BLaER1 (cell line): ENCODE measurements at regions not wholly inside any gene's neighbourhood (a gene's known extent, or its start where the extent isn't known, plus 50 kb on each side); places are given as distances from the start of the nearest gene placed in this dataset.
A peak's percentile ranks its signal among the peaks of the same experiment; 100 is the strongest.

ENCODE experiments used
- H3K27ac ChIP-seq: shearing (Covaris generic); formaldehyde crosslinking; 2 replicates; pipeline ENCODE4 v1.8.1; 2022
- H3K27me3 ChIP-seq: shearing (Covaris generic); formaldehyde crosslinking; 2 replicates; pipeline ENCODE4 v1.8.1; 2022
- H3K36me3 ChIP-seq: shearing (Covaris generic); formaldehyde crosslinking; 2 replicates; pipeline ENCODE4 v1.8.1; 2022
- H3K4me1 ChIP-seq: shearing (Covaris generic); formaldehyde crosslinking; 2 replicates; pipeline ENCODE4 v1.8.1; 2022
- H3K4me2 ChIP-seq: shearing (Covaris generic); formaldehyde crosslinking; 2 replicates; pipeline ENCODE4 v1.8.1; 2022
- H3K4me3 ChIP-seq: shearing (Covaris generic); formaldehyde crosslinking; 2 replicates; pipeline ENCODE4 v1.8.1; 2022
- H3K9ac ChIP-seq: shearing (Covaris generic); formaldehyde crosslinking; 2 replicates; pipeline ENCODE4 v1.8.1; 2022
- H3K9me3 ChIP-seq: shearing (Covaris generic); formaldehyde crosslinking; 2 replicates; pipeline ENCODE4 v1.8.1; 2022
- H4K20me1 ChIP-seq: shearing (Covaris generic); formaldehyde crosslinking; 2 replicates; pipeline ENCODE4 v1.8.1; 2022
- Cebpa-rat ChIP-seq: shearing (Covaris generic); IDR thresholded peaks from 2 replicates; pipeline ENCODE4 v1.8.1; 2022

- Histone ChIP-seq H3K4me1 (no peaks in the 10 kb centered on the region), H3K4me3 (no peak overlapping the region), H3K27ac (no peak overlapping the region), H3K9me3 (peaks cover 11% of the 10 kb centered on the region), H3K4me2 (no peak overlapping the region), H4K20me1 (no peaks in the 10 kb centered on the region), H3K9ac (no peak overlapping the region), H3K36me3 (no peaks in the 10 kb centered on the region), H3K27me3 (no peaks in the 10 kb centered on the region)
- no peak for TF ChIP-seq Cebpa-rat
These were observed 110.3 kb upstream of the ZNF608 start for GRCh38 chr5:124856726-124857125.

GRCh38 chr5:124858612-124859011, 112.2 kb upstream of the ZNF608 start:
- Histone ChIP-seq H3K4me3 (no peak overlapping the region), H3K36me3 (no peaks in the 10 kb centered on the region), H3K9ac (no peak overlapping the region), H3K4me2 (no peak overlapping the region), H3K27me3 (no peaks in the 10 kb centered on the region), H4K20me1 (no peaks in the 10 kb centered on the region), H3K9me3 (peaks cover 20% of the 10 kb centered on the region), H3K27ac (no peak overlapping the region), H3K4me1 (no peaks in the 10 kb centered on the region)
- TF ChIP-seq Cebpa-rat: no peak

- Histone ChIP-seq H3K4me3 (no peak overlapping the region), H3K4me1 (no peaks in the 10 kb centered on the region), H3K9ac (no peak overlapping the region), H3K27me3 (no peaks in the 10 kb centered on the region), H3K4me2 (no peak overlapping the region), H3K9me3 (peaks cover 20% of the 10 kb centered on the region), H3K36me3 (no peaks in the 10 kb centered on the region), H3K27ac (no peak overlapping the region), H4K20me1 (no peaks in the 10 kb centered on the region)
- TF ChIP-seq Cebpa-rat: no peak
These were observed 112.6 kb upstream of the ZNF608 start for GRCh38 chr5:124859027-124859426.

- Histone ChIP-seq H3K9ac (no peak overlapping the region), H3K27ac (no peak overlapping the region), H4K20me1 (no peaks in the 10 kb centered on the region), H3K27me3 (no peaks in the 10 kb centered on the region), H3K9me3 (peaks cover 21% of the 10 kb centered on the region), H3K36me3 (no peaks in the 10 kb centered on the region), H3K4me2 (no peak overlapping the region), H3K4me1 (no peaks in the 10 kb centered on the region), H3K4me3 (no peak overlapping the region)
- no peak for TF ChIP-seq Cebpa-rat
These were observed 113.3 kb upstream of the ZNF608 start for GRCh38 chr5:124859556-124860290.

- H3K4me2 ChIP-seq: no peak overlapping the region
- H3K9me3 ChIP-seq: peaks cover 21% of the 10 kb centered on the region
- H3K36me3 ChIP-seq: no peaks in the 10 kb centered on the region
- no peaks in the 10 kb centered on the region for H4K20me1 ChIP-seq
- H3K9ac ChIP-seq: no peak overlapping the region
- H3K27ac ChIP-seq: no peak overlapping the region
- H3K27me3 ChIP-seq: no peaks in the 10 kb centered on the region
- TF ChIP-seq Cebpa-rat: no peak
- no peaks in the 10 kb centered on the region for H3K4me1 ChIP-seq
- H3K4me3 ChIP-seq: no peak overlapping the region
These were observed 113.8 kb upstream of the ZNF608 start for GRCh38 chr5:124860291-124860655.

- no peaks in the 10 kb centered on the region for H3K36me3 ChIP-seq
- H3K9me3 ChIP-seq: peaks cover 21% of the 10 kb centered on the region
- no peak overlapping the region for H3K9ac ChIP-seq
- no peaks in the 10 kb centered on the region for H4K20me1 ChIP-seq
- no peak overlapping the region for H3K4me2 ChIP-seq
- TF ChIP-seq Cebpa-rat: no peak
- peaks cover 11% of the 10 kb centered on the region for H3K4me1 ChIP-seq
- no peaks in the 10 kb centered on the region for H3K27me3 ChIP-seq
- no peak overlapping the region for H3K27ac ChIP-seq
- no peak overlapping the region for H3K4me3 ChIP-seq
These were observed 118.6 kb upstream of the ZNF608 start for GRCh38 chr5:124865066-124865465.

- Histone ChIP-seq H3K27me3 (no peaks in the 10 kb centered on the region), H4K20me1 (no peaks in the 10 kb centered on the region), H3K36me3 (no peaks in the 10 kb centered on the region), H3K9me3 (peaks cover 21% of the 10 kb centered on the region), H3K27ac (no peak overlapping the region), H3K4me1 (peaks cover 11% of the 10 kb centered on the region), H3K4me3 (no peak overlapping the region), H3K4me2 (no peak overlapping the region), H3K9ac (no peak overlapping the region)
- peak; percentile 53; the same call in 1 of the 2 replicates for TF ChIP-seq Cebpa-rat
These were observed 119.3 kb upstream of the ZNF608 start for GRCh38 chr5:124865603-124866354.

GRCh38 chr5:124866355-124867136, 120.1 kb upstream of the ZNF608 start:
- no peak for TF ChIP-seq Cebpa-rat
- no peaks in the 10 kb centered on the region for H3K36me3 ChIP-seq
- H3K27ac ChIP-seq: no peak overlapping the region
- no peak overlapping the region for H3K4me2 ChIP-seq
- H3K4me3 ChIP-seq: no peak overlapping the region
- no peak overlapping the region for H3K9ac ChIP-seq
- peaks cover 11% of the 10 kb centered on the region for H3K4me1 ChIP-seq
- H3K9me3 ChIP-seq: peaks cover 21% of the 10 kb centered on the region
- H3K27me3 ChIP-seq: no peaks in the 10 kb centered on the region
- no peaks in the 10 kb centered on the region for H4K20me1 ChIP-seq

- no peak overlapping the region for H3K4me3 ChIP-seq
- peaks cover 11% of the 10 kb centered on the region for H3K4me1 ChIP-seq
These were observed 120.8 kb upstream of the ZNF608 start for GRCh38 chr5:124867137-124867704.

GRCh38 chr5:124868676-124869075, 122.2 kb upstream of the ZNF608 start:
- H3K27ac ChIP-seq: no peak overlapping the region
- H3K27me3 ChIP-seq: no peaks in the 10 kb centered on the region
- H3K9ac ChIP-seq: no peak overlapping the region
- no peak for TF ChIP-seq Cebpa-rat
- no peak overlapping the region for H3K4me2 ChIP-seq
- no peaks in the 10 kb centered on the region for H3K36me3 ChIP-seq
- no peak overlapping the region for H3K4me3 ChIP-seq
- H3K4me1 ChIP-seq: peaks cover 11% of the 10 kb centered on the region
- peaks cover 5% of the 10 kb centered on the region for H3K9me3 ChIP-seq
- no peaks in the 10 kb centered on the region for H4K20me1 ChIP-seq

More at GRCh38 chr5:124867137-124867704, 120.8 kb upstream of the ZNF608 start:
- H4K20me1 ChIP-seq: no peaks in the 10 kb centered on the region
- peaks cover 19% of the 10 kb centered on the region for H3K9me3 ChIP-seq
- no peaks in the 10 kb centered on the region for H3K36me3 ChIP-seq
- H3K27me3 ChIP-seq: no peaks in the 10 kb centered on the region
- no peak overlapping the region for H3K4me2 ChIP-seq
- no peak for TF ChIP-seq Cebpa-rat
- H3K27ac ChIP-seq: no peak overlapping the region
- H3K9ac ChIP-seq: no peak overlapping the region
